Stomach (tissue), 4 donors: ENCODE measurements at regions not wholly inside any gene's neighbourhood (a gene's known extent, or its start where the extent isn't known, plus 50 kb on each side); places are given as distances from the start of the nearest gene placed in this dataset.

ENCODE experiments used
- CTCF ChIP-seq, 7 experiments: fragments of 450-650 bp in 4 of 7; fragments of 200-600 bp in 3 of 7; sonication (generic) in 3 of 7; IDR thresholded peaks; one replicate each; pipeline ENCODE4 v1.5.1; 2016 to 2019; ENCODE audit warnings: antibody characterized with exemption in 7 of 7, control low read depth in 2 of 7, mild to moderate bottlenecking in 1 of 7
- POLR2A ChIP-seq, 4 donors: fragments of 450-650 bp; IDR thresholded peaks; one replicate each; pipeline ENCODE4 v1.6.1; 2016; ENCODE audit warnings: antibody characterized with exemption in 4 of 4, control low read depth in 2 of 4, mild to moderate bottlenecking in 1 of 4, moderate library complexity in 1 of 4
- POLR2AphosphoS5 ChIP-seq, 3 donors: sonication (generic); formaldehyde crosslinking; IDR thresholded peaks; one replicate each; pipeline ENCODE4 v1.6.1; 2016; ENCODE audit warnings: antibody characterized with exemption in 3 of 3

- no peak for TF ChIP-seq POLR2A (IDR thresholded peaks at IDR 0.05)
- no peak for TF ChIP-seq CTCF (IDR thresholded peaks at IDR 0.05)
- no peak for TF ChIP-seq POLR2AphosphoS5 (IDR thresholded peaks at IDR 0.05)
Measured at GRCh38 chr10:1850971-1851527, 113.7 kb upstream of the ADARB2 start.
